PFSK-1 (cell line): ENCODE measurements at regions not wholly inside any gene's neighbourhood (a gene's known extent, or its start where the extent isn't known, plus 50 kb on each side); places are given as distances from the start of the nearest gene placed in this dataset.

ENCODE experiments used
- FOXP2 ChIP-seq: optimal IDR thresholded peaks from 2 replicates; pipeline ENCODE3; 2011; ENCODE audit warnings: borderline replicate concordance, control low read depth, inconsistent platforms; ENCODE audit not compliant: insufficient read depth; ENCODE audit errors: extremely low read length, extremely low read depth
- POLR2AphosphoS5 ChIP-seq: IDR thresholded peaks from 2 replicates; pipeline ENCODE4 v1.6.1; 2012; ENCODE audit warnings: low read depth, mild to moderate bottlenecking, control low read depth, low read length, moderate library complexity
- REST ChIP-seq, 2 experiments: IDR thresholded peaks; 2 replicates each; pipeline versions ENCODE4 v1.6.1 to v1.8.0; 2011 to 2012; ENCODE audit warnings: low read depth in 2 of 2, low read length in 2 of 2, control low read depth in 1 of 2, inconsistent platforms in 1 of 2, mild to moderate bottlenecking in 1 of 2, moderate library complexity in 1 of 2; ENCODE audit not compliant: insufficient read depth in 1 of 2
- SIN3A ChIP-seq: IDR thresholded peaks from 2 replicates; pipeline ENCODE4 v1.6.1; 2012; ENCODE audit warnings: mild to moderate bottlenecking, low read length, moderate library complexity, borderline replicate concordance; ENCODE audit not compliant: insufficient read depth
- TAF1 ChIP-seq: IDR thresholded peaks from 2 replicates; pipeline ENCODE4 v1.6.1; 2012; ENCODE audit warnings: low read length, control low read depth, borderline replicate concordance; ENCODE audit not compliant: insufficient read depth

- TF ChIP-seq POLR2AphosphoS5 (no peak), SIN3A (no peak), REST (IDR thresholded peaks at IDR 0.05; ENCODE audit: insufficient read depth in 1 of 2, low read depth in 2 of 2, low read length in 2 of 2) (no peak), TAF1 (no peak), FOXP2 (no peak)
Measured at GRCh38 chr12:92650228-92650822, 52.5 kb upstream of the PLEKHG7 start.

- no peak for TF ChIP-seq FOXP2
- no peak for TF ChIP-seq REST (IDR thresholded peaks at IDR 0.05; ENCODE audit: insufficient read depth in 1 of 2, low read depth in 2 of 2, low read length in 2 of 2)
- TF ChIP-seq TAF1, result no peak
- no peak for TF ChIP-seq POLR2AphosphoS5
- TF ChIP-seq SIN3A, result no peak
Measured at GRCh38 chr12:92649511-92650227, 53.1 kb upstream of the PLEKHG7 start.

- no peak for TF ChIP-seq SIN3A
- no peak for TF ChIP-seq REST (IDR thresholded peaks at IDR 0.05; ENCODE audit: insufficient read depth in 1 of 2, low read depth in 2 of 2, low read length in 2 of 2)
- TF ChIP-seq TAF1, result no peak
- TF ChIP-seq FOXP2, result no peak
- no peak for TF ChIP-seq POLR2AphosphoS5
Measured at GRCh38 chr12:92648242-92649031, 54.4 kb upstream of the PLEKHG7 start.

GRCh38 chr12:92641291-92641690 is 61.5 kb upstream of the PLEKHG7 start:
- TF ChIP-seq TAF1 (no peak), FOXP2 (no peak), REST (IDR thresholded peaks at IDR 0.05; ENCODE audit: insufficient read depth in 1 of 2, low read depth in 2 of 2, low read length in 2 of 2) (no peak), SIN3A (no peak), POLR2AphosphoS5 (no peak)
